ENCODE measurements at regions not wholly inside any gene's neighbourhood (a gene's known extent, or its start where the extent isn't known, plus 50 kb on each side); places are given as distances from the start of the nearest gene placed in this dataset.

GRCh38 chr2:205882806-205883425 lies 200.6 kb downstream of the NRP2 start:
- TF ChIP-seq, protein P1, sequence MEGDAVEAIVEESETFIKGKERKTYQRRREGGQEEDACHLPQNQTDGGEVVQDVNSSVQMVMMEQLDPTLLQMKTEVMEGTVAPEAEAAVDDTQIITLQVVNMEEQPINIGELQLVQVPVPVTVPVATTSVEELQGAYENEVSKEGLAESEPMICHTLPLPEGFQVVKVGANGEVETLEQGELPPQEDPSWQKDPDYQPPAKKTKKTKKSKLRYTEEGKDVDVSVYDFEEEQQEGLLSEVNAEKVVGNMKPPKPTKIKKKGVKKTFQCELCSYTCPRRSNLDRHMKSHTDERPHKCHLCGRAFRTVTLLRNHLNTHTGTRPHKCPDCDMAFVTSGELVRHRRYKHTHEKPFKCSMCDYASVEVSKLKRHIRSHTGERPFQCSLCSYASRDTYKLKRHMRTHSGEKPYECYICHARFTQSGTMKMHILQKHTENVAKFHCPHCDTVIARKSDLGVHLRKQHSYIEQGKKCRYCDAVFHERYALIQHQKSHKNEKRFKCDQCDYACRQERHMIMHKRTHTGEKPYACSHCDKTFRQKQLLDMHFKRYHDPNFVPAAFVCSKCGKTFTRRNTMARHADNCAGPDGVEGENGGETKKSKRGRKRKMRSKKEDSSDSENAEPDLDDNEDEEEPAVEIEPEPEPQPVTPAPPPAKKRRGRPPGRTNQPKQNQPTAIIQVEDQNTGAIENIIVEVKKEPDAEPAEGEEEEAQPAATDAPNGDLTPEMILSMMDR (IDR thresholded peaks at IDR 0.05): no peak
- TF ChIP-seq POLR2A (IDR thresholded peaks at IDR 0.05): no peak
